Lower leg skin (tissue), 4 donors: ENCODE measurements at regions not wholly inside any gene's neighbourhood (a gene's known extent, or its start where the extent isn't known, plus 50 kb on each side); places are given as distances from the start of the nearest gene placed in this dataset.
"Not testable (repeated sequence)": the region's sequence is repeated elsewhere in the genome, so short reads cannot be mapped to it uniquely, and the experiment has no call there.

Experiments used
- DNase-seq, 2 donors: peaks; one replicate each; pipeline ENCODE4 v3.0.0-alpha.2; 2019; ENCODE audit warnings: low spot score in 2 of 2
- H3K4me3 ChIP-seq: fragments of 200-600 bp; sonication (generic); 2 replicates; pipeline ENCODE4 v1.5.1; 2017; ENCODE audit warnings: mild to moderate bottlenecking, low read depth; ENCODE audit not compliant: poor library complexity, severe bottlenecking
- POLR2A ChIP-seq, 2 donors: fragments of 450-650 bp; IDR thresholded peaks; one replicate each; pipeline ENCODE4 v1.6.1; 2016 to 2017; ENCODE audit warnings: antibody characterized with exemption in 2 of 2, mild to moderate bottlenecking in 1 of 2, moderate library complexity in 1 of 2
- WGBS, 2 donors: methylation state at CpG; one replicate each; pipeline ENCODE4 v1.1.5; 2018; 5-methylcytosine and 5-hydroxymethylcytosine counted together
- intact Hi-C: fragments of 100-400 bp; cut with DNase I; formaldehyde crosslinking; loops from one replicate; pipeline ENCODE4 v1.15.0; 2023; ENCODE audit warnings: low total_unique reads
- TF ChIP-seq, protein P1 (sequence below), 3 donors: fragments of 450-650 bp; IDR thresholded peaks; one replicate each; pipeline ENCODE4 v1.5.1; 2016; ENCODE audit warnings: antibody characterized with exemption in 3 of 3, mild to moderate bottlenecking in 3 of 3, moderate library complexity in 2 of 3

DNA sequence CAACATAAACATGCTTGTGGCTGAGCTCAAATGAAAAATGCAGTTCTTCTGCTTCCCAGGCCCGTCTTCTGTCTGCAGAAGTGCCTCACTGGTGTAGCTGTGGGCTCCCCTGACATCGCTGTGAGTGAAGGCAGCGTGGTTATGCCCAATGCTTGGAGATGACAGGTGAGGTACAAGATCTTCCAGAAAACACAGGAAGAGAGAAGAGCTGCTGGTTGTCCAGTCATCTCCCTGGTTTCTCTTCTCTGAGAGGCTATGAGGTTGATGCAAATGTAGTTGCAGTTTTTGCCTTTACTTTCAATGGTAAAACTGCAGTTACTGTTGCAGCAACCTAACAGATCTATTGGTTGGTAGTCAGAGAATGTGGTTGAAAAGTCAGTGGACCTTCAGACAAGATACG lies 223.6 kb downstream of the GATA3 start:
- no peak overlapping the region for H3K4me3 ChIP-seq
- intact Hi-C loops, result no loop called here
- WGBS, 2 donors, result 88 to 94% methylated on average over 4 of the region's 4 CpGs
- TF ChIP-seq POLR2A (IDR thresholded peaks at IDR 0.05), result no peak
- TF ChIP-seq, protein P1, sequence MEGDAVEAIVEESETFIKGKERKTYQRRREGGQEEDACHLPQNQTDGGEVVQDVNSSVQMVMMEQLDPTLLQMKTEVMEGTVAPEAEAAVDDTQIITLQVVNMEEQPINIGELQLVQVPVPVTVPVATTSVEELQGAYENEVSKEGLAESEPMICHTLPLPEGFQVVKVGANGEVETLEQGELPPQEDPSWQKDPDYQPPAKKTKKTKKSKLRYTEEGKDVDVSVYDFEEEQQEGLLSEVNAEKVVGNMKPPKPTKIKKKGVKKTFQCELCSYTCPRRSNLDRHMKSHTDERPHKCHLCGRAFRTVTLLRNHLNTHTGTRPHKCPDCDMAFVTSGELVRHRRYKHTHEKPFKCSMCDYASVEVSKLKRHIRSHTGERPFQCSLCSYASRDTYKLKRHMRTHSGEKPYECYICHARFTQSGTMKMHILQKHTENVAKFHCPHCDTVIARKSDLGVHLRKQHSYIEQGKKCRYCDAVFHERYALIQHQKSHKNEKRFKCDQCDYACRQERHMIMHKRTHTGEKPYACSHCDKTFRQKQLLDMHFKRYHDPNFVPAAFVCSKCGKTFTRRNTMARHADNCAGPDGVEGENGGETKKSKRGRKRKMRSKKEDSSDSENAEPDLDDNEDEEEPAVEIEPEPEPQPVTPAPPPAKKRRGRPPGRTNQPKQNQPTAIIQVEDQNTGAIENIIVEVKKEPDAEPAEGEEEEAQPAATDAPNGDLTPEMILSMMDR (IDR thresholded peaks at IDR 0.05), result no peak
- no peak for DNase-seq

DNA sequence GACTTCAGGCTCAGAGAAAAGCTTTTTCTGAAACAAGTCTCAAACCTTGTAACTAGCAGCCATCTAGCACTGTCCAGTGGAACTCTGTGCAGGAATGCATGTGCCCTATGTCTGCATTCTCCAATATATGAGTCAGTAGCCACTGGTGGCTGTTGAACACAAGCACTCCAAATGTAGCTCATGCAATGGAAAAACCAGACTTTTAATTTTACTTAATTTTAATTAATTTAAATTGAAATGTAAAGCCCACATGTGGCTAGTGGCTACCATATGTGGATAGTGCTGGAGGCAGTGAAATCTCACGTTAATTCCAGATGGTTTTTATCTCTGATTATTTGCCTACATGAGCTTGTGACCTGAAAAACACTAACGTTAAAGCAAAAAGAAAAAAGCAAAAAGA lies 225.1 kb downstream of the GATA3 start:
- 56 to 62% methylated on average over 2 of the region's 2 CpGs for WGBS, 2 donors
- intact Hi-C loops, result no loop called here
- DNase-seq, result no peak
- no peak for TF ChIP-seq POLR2A (IDR thresholded peaks at IDR 0.05)
- TF ChIP-seq, protein P1 (IDR thresholded peaks at IDR 0.05), result no peak
- no peak overlapping the region for H3K4me3 ChIP-seq

DNA sequence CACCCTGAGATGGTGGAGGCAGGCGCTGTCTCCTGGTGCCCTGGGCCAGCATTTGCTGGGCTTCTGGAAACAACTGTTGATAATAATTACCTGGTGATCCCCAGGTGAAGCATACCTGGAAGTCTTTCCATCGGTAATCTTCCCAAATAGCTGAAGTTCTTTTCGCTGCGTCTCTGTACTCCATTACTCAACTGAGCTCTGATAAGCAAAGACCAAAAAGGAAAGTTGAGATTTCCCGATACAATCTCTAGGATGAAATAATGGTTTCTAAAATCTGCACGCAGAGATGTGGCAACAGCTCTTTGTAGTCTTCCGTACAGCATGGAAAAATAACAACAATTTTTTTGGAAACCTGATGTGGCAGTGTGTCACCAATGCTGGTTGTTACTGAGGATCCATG lies 226.5 kb downstream of the GATA3 start:
- TF ChIP-seq, protein P1 (IDR thresholded peaks at IDR 0.05), result no peak
- no peak for TF ChIP-seq POLR2A (IDR thresholded peaks at IDR 0.05)
- WGBS, 2 donors, result 92 to 94% methylated on average over 7 of the region's 7 CpGs
- no peak overlapping the region for H3K4me3 ChIP-seq
- no peak for DNase-seq
- intact Hi-C loops, result no loop called here

DNA sequence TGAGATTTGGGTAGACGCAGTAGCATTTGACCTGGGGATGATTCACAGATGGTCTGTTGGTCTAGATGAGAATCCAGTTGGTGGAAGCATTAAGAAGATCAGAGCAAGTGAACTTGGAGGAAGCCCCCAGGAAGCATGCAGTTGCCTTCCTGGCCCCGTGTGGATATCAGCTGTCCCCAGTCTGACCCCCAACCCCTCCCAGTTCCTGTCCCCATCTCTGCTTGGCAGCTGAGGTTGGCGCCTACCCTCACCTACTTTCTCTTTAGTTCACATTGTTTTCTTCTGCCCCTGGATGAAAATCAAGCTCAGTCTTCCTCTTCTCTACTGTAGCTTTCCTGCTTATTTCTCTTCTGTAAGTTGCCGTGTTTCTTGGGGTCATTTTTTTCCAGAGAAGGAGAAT lies 227.9 kb downstream of the GATA3 start:
- no peak for TF ChIP-seq POLR2A (IDR thresholded peaks at IDR 0.05)
- TF ChIP-seq, protein P1 (IDR thresholded peaks at IDR 0.05), result no peak
- intact Hi-C loops, result no loop called here
- no peak overlapping the region for H3K4me3 ChIP-seq
- no peak for DNase-seq
- 67 to 71% methylated on average over 4 of the region's 4 CpGs for WGBS, 2 donors

DNA sequence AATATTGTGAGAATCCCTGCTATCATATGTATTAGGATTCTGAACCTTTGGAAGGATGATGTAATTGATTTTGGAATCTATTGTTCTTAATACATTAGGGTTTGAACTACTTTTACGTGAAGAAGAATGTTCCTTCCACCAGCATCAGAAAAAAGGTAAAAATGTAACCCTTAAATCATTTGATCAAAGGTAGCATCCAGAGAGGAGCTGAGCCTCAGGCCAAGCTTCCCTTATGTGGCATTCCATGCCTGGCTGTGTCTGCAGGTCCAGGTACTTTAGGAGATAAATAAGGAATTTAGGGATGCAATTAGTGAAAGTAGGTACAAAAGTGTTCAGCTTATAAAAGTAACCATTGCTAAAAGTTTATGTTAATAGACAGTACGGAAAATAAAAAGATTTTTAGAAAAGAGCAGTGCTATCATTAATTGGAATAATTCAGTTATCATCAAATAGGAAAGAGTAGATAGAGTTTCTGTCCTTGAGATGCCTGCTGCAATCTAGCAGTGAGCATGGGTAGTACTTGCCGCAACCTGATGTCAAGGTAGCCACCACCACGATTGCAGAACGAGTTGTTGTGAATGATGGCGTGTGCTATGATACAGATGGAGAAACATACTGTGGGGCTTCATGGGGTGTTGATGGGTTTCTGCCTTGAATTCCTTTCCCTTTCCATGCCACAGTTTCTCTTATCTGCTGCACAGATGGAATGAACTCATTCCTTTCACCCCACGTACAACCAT lies 228.8 kb downstream of the GATA3 start:
- TF ChIP-seq POLR2A (IDR thresholded peaks at IDR 0.05), result no peak
- TF ChIP-seq, protein P1 (IDR thresholded peaks at IDR 0.05), result no peak
- H3K4me3 ChIP-seq, result no peak overlapping the region
- intact Hi-C loops, result no loop called here
- no peak for DNase-seq
- 84% methylated on average over 7 of the region's 7 CpGs for WGBS, 2 donors

DNA sequence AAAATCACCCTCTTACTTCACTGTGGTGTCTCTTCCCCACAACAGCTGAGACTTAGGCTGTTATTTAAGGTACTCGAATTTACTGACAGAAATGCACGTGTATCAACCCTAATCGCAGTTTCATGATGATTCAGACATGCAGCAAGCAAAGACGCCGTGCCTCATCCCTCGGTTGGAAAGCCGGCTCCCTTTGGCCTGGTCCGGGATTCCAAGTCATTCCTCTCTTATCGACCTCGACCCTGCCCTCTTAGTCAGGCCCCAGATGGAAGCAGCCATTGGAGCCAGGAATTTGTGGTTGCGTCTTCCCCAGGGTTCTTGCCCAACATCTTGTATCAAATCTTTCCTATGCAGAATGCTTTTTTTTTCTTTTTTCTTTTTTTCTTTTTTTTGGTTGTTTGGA lies 229.5 kb downstream of the GATA3 start:
- 87 to 93% methylated on average over 11 of the region's 11 CpGs for WGBS, 2 donors
- TF ChIP-seq, protein P1 (IDR thresholded peaks at IDR 0.05), result no peak
- TF ChIP-seq POLR2A (IDR thresholded peaks at IDR 0.05), result no peak
- intact Hi-C loops, result no loop called here
- no peak overlapping the region for H3K4me3 ChIP-seq
- no peak for DNase-seq

DNA sequence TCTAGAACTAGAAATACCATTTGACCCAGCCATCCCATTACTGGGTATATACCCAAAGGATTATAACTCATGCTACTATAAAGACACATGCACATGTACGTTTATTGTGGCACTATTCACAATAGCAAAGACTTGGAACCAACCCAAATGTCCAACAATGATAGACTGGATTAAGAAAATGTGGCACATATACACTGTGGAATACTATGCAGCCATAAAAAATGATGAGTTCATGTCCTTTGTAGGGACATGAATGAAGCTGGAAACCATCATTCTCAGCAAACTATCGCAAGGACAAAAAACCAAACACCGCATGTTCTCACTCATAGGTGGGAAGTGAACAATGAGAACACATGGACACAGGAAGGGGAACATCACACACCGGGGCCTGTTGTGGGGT lies 231.5 kb downstream of the GATA3 start:
- WGBS, 2 donors, result 86 to 89% methylated on average over 4 of the region's 4 CpGs
- DNase-seq, intact Hi-C loops, H3K4me3 ChIP-seq: not testable (repeated sequence)
